Stimulated activated naive B cell treated with anti-CD40 and anti-IgM and Interleukin-4, amounts not matched to agents 10 μg/mL and 1 μg/mL and 100 μg/mL, for 72 hours (primary cell): ENCODE measurements at regions not wholly inside any gene's neighbourhood (a gene's known extent, or its start where the extent isn't known, plus 50 kb on each side); places are given as distances from the start of the nearest gene placed in this dataset.
A peak's percentile ranks its signal among the peaks of the same experiment; 100 is the strongest.

ENCODE experiments used
- ATAC-seq, 2 donors: fragments of 150-1000 bp; cut with Tn5 transposase; replicated peaks; 2 replicates each; pipeline ENCODE4 v1.10.0; 2021; ENCODE audit warnings: moderate library complexity in 1 of 2
- DNase-seq: peaks from one replicate; pipeline ENCODE4 v3.0.0; 2021
- H3K27ac Mint-ChIP-seq: one replicate; pipeline ENCODE4 v1.8.0; 2022; ENCODE audit warnings: mild to moderate bottlenecking, mixed read lengths
- H3K27me3 Mint-ChIP-seq, 2 donors: one replicate each; pipeline ENCODE4 v1.8.0; 2022; ENCODE audit warnings: mixed read lengths in 2 of 2
- H3K36me3 Mint-ChIP-seq, 2 donors: one replicate each; pipeline ENCODE4 v1.8.0; 2022; ENCODE audit warnings: mixed read lengths in 2 of 2, mild to moderate bottlenecking in 1 of 2
- H3K4me1 Mint-ChIP-seq, 2 donors: one replicate each; pipeline ENCODE4 v1.8.0; 2022; ENCODE audit warnings: mixed read lengths in 2 of 2, mild to moderate bottlenecking in 1 of 2
- H3K4me3 Mint-ChIP-seq, 2 donors: one replicate each; pipeline ENCODE4 v1.8.0; 2022; ENCODE audit warnings: mild to moderate bottlenecking in 2 of 2, mixed read lengths in 2 of 2, moderate library complexity in 1 of 2
- H3K9me3 Mint-ChIP-seq, 2 donors: one replicate each; pipeline ENCODE4 v1.8.0; 2022; ENCODE audit warnings: mixed read lengths in 2 of 2, mild to moderate bottlenecking in 1 of 2

DNA sequence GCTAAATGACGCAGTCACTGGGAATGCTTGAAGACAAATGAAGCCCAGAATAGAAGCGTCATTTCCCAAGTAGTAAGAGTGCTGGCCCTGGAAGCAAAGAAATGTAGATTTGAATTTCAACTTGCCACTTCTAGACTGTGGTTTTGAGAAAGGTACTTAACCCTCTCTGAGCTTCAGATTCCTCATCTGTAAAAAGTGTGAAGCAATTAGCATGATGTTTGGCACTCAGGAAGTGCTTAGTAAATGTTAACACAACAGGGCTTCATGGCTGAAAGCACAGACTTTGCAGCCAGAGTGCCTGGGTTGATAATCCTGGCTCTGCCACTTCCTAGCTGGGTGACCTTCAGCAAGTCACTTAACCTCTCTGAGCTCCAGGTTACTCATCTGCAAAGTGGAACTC, 147.4 kb upstream of the RPS6KA3 start:
- no peak overlapping the region for H3K4me3 Mint-ChIP-seq
- H3K36me3 Mint-ChIP-seq, result peaks cover 0 to 2% of the 10 kb centered on the region in 2 donors
- no peak for DNase-seq
- no peaks in the 10 kb centered on the region for H3K9me3 Mint-ChIP-seq
- peaks cover 23 to 24% of the 10 kb centered on the region in 2 donors for H3K4me1 Mint-ChIP-seq
- no peaks in the 10 kb centered on the region for H3K27me3 Mint-ChIP-seq
- H3K27ac Mint-ChIP-seq, result no peak overlapping the region
- ATAC-seq, result peak; percentile 39 to 50

DNA sequence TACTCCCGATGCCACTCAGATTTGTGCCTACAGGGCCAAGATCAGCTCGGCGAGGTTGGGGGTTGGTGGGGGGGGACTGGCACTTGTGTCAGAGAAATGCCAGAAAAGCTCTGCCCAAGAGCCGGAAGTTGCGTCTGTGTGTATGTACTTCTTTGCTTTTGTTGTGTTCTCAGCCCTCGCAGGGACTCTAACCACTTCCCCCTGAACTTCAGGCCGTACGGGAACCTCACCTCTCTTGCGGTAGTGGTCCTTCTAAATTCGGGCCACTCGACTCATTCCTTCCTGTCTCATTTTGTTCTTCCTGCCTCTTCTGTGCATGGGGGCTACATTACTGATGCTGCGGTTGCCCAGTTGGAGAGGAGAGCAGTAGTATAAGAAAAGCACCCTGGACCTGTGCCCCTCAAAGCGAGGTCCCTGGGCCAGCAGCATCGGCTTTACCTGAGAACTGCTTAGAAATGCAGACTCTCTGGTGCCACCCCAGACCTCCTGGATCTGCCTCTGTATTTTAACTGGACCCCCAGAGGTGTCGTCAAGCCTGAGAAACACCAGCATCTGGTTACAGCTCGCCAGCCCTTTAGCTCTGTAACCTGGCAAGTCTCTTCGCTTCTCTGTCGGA, 146.3 kb upstream of the RPS6KA3 start:
- H3K9me3 Mint-ChIP-seq, result no peaks in the 10 kb centered on the region
- DNase-seq (peak; percentile 28), ATAC-seq (peak; percentile 92 to 93)
- no peaks in the 10 kb centered on the region for H3K27me3 Mint-ChIP-seq
- H3K4me3 Mint-ChIP-seq, result peak overlapping the region; percentile 27 to 80
- peak overlapping the region; percentile 70 for H3K27ac Mint-ChIP-seq
- H3K4me1 Mint-ChIP-seq, result peaks cover 13 to 15% of the 10 kb centered on the region in 2 donors
- H3K36me3 Mint-ChIP-seq, result peaks cover 0 to 2% of the 10 kb centered on the region in 2 donors

DNA sequence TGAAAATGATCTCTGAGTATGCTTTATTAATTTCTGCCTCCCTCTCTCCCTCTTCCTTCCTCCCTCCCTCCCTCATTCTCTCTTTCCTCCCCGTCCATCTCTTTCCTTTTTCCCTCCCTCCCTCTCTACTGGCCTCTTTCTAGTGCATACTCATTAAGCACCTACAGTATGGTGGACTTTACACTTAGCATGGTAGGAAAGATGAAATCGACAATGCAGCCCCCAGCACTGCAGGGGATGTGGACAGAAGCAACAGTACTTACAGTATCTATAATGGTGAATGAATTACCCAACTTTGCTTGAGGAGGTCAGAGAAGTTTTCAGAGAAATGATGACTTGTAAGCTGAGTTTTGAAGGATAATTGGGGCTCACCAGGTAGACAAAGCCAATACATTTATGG, 143.8 kb upstream of the RPS6KA3 start:
- no peak overlapping the region for H3K4me3 Mint-ChIP-seq
- no peaks in the 10 kb centered on the region for H3K9me3 Mint-ChIP-seq
- H3K4me1 Mint-ChIP-seq, result peaks cover 12 to 15% of the 10 kb centered on the region in 2 donors
- H3K36me3 Mint-ChIP-seq, result peaks cover 0 to 2% of the 10 kb centered on the region in 2 donors
- no peak for DNase-seq
- no peak overlapping the region for H3K27ac Mint-ChIP-seq
- no peak for ATAC-seq
- no peaks in the 10 kb centered on the region for H3K27me3 Mint-ChIP-seq

DNA sequence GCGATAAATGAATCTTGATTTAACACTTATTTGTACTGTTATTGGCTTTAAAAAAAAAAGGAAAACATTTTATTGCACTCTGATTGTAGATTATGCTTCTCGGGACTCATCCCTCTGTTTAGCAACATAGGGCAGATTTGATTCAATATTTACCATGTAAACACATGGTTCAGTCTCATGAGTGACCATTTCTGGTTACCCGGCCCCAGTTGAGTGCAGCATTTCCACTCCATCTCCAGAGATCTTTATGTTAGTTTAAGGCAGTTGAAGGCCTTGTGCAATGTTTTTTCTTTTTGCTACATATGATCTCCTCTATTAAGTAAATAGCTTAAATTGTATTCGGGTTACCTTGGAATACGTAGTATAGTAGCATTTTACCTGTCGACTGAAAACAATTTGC, 143.3 kb upstream of the RPS6KA3 start:
- H3K36me3 Mint-ChIP-seq, result peaks cover 0 to 2% of the 10 kb centered on the region in 2 donors
- no peak overlapping the region for H3K27ac Mint-ChIP-seq
- H3K27me3 Mint-ChIP-seq, result no peaks in the 10 kb centered on the region
- H3K9me3 Mint-ChIP-seq, result no peaks in the 10 kb centered on the region
- DNase-seq, result no peak
- H3K4me1 Mint-ChIP-seq, result peaks cover 12 to 15% of the 10 kb centered on the region in 2 donors
- H3K4me3 Mint-ChIP-seq, result no peak overlapping the region
- ATAC-seq, result no peak

DNA sequence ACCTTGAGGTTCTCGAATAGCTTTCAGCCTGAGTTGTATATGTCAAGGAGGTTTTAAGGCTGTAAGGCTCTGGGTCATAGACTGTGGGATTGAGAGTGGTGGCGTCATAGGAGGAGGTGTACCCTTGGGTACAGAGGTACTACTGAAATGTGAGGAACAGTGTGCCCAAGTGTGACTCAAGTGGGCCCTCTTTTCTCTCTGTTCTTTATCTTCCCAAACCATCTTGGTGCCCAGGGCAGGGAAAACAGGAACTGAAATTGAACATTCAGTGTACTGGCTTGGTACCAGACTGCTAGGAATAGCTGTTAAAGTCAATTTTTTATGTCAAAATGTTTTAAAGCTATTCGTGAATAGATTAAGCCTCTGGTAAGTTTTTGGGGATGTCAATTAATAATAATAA, 136.2 kb upstream of the RPS6KA3 start:
- no peaks in the 10 kb centered on the region for H3K27me3 Mint-ChIP-seq
- H3K4me1 Mint-ChIP-seq, result peaks cover 3 to 5% of the 10 kb centered on the region in 2 donors
- no peaks in the 10 kb centered on the region for H3K36me3 Mint-ChIP-seq
- no peak overlapping the region for H3K4me3 Mint-ChIP-seq
- no peak overlapping the region for H3K27ac Mint-ChIP-seq
- DNase-seq, result no peak
- peak in 1 of 2 donors; percentile 16 for ATAC-seq
- H3K9me3 Mint-ChIP-seq, result no peaks in the 10 kb centered on the region

DNA sequence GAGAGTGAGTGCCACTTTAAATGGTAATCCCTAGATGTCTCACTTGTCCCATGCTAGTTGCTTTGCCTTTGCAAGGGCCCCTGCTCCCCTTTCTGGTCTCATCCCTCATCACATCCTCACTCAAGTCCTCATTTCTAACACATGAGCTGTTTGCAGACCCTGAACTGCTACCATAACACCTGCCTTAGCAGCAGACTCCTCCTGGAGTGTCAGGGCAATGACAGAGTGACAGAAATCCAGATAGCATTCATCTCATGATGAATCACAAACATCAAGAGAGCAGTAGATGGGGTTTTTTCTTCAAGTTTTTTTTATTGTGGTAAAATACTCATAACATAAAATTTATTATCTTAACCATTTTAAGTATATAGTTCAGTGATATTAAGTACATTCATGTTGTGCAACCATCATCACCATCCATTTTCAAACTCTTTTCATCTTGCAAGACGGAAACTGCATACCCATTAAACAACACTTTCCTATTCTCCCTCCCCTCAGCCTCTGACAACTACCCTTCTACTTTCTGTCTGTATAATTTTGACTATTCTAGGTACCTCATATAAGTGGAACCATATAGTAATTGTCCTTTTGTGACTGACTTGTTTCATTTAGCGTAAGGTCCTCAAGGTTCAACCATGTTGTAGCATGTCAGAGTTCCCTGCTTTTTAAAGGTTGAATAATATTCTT, 133.2 kb upstream of the RPS6KA3 start:
- ATAC-seq (no peak), DNase-seq (no peak)
- Mint-ChIP-seq H3K36me3 (no peaks in the 10 kb centered on the region), H3K9me3 (no peaks in the 10 kb centered on the region), H3K27me3 (no peaks in the 10 kb centered on the region), H3K4me1 (peaks cover 8 to 12% of the 10 kb centered on the region in 2 donors), H3K4me3 (no peak overlapping the region), H3K27ac (no peak overlapping the region)

DNA sequence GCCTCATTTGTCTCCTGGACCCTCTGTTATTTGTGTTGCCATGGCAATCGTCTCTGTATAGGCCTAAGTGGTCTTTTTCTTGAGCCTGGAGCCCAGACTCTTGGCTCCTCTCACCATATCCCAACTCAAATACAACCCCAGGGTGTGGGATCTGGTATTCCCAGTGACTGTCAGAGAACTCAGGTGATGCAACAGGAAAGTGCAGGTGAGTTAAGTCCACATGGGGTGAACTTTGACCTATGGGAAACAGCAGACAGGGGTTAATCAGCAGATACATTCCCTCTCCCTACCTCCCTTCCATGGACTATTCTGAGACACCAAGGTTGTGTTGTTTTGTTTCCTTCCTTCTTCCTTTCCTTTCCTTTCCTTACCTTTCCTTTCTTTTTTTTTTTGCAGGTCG, 130.9 kb upstream of the RPS6KA3 start:
- Mint-ChIP-seq H3K27ac (no peak overlapping the region), H3K4me3 (no peak overlapping the region), H3K9me3 (no peaks in the 10 kb centered on the region), H3K4me1 (peaks cover 8 to 16% of the 10 kb centered on the region in 2 donors), H3K27me3 (no peaks in the 10 kb centered on the region), H3K36me3 (no peaks in the 10 kb centered on the region)
- ATAC-seq (no peak), DNase-seq (no peak)

DNA sequence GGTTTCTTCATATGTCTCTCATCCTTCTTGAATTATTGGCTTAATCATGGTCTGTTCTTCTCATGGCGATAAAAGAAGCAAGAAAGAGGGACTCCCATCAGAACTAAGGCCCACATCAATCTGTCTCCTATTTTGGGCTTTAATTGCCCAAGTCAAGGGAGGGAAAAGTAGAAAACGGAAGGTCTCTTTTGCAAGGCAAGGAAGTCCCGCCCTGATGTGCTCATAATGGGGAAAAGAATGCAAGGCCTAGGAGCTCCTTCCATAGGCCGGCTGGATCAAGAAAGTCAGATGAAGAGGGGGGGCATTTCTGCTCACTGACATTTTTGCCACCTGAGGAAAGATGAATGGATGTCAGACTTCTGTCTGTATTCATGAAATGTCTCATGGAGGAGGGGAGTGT, 127.7 kb upstream of the RPS6KA3 start:
- ATAC-seq (no peak), DNase-seq (no peak)
- H3K27me3 Mint-ChIP-seq, result no peaks in the 10 kb centered on the region
- H3K4me3 Mint-ChIP-seq, result peak overlapping the region in 1 of 2 donors; percentile 25
- H3K4me1 Mint-ChIP-seq, result peaks cover 8 to 15% of the 10 kb centered on the region in 2 donors
- H3K36me3 Mint-ChIP-seq, result no peaks in the 10 kb centered on the region
- H3K27ac Mint-ChIP-seq, result no peak overlapping the region
- peaks cover 0 to under 1% of the 10 kb centered on the region in 2 donors for H3K9me3 Mint-ChIP-seq

DNA sequence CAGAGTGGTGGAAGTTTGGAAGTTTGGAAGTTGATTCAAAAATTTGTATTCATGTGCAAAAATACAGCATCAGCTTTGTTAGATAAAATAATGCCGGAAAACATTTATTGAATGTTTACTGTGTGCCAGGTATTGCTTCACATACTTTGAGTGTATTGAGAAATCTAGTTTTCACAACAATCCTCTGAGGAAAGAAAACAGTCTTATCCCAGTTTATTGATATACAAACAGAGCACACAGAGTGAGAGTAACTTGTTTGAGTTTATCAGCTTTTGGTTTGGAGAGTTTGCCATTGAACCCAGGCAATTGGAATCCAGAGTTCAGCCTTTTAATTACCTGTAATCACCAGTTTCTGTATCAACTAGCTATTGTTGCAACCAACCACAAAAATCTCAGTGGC, 127.2 kb upstream of the RPS6KA3 start:
- no peak for DNase-seq
- no peaks in the 10 kb centered on the region for H3K27me3 Mint-ChIP-seq
- H3K36me3 Mint-ChIP-seq, result no peaks in the 10 kb centered on the region
- H3K4me1 Mint-ChIP-seq, result peaks cover 8 to 15% of the 10 kb centered on the region in 2 donors
- H3K27ac Mint-ChIP-seq, result no peak overlapping the region
- H3K9me3 Mint-ChIP-seq, result peaks cover 0 to 3% of the 10 kb centered on the region in 2 donors
- ATAC-seq, result no peak
- H3K4me3 Mint-ChIP-seq, result no peak overlapping the region

DNA sequence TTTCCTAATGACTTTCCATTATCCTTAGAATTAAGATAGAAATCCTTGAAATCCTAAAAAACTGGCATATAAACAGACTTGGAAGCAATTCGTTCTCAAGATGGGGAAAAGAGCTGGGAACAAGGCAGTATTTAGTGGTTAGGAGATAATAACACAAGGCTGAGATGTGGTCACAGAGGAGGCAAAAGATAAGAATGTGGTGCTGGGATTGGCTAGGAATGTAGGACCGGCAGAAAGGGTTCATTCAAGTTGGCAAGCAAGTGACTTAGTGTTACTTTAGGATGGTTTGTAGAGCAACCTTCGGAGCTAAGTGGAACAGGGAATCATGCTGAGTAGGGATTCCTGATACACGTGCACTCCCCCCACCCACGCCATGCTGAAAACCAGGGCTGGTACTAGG, 121.9 kb upstream of the RPS6KA3 start:
- no peak for ATAC-seq
- no peak for DNase-seq
- Mint-ChIP-seq H3K27ac (no peak overlapping the region), H3K36me3 (no peaks in the 10 kb centered on the region), H3K4me3 (no peak overlapping the region), H3K27me3 (peaks cover 0 to 5% of the 10 kb centered on the region in 2 donors), H3K9me3 (peaks cover 0 to 3% of the 10 kb centered on the region in 2 donors), H3K4me1 (no peaks in the 10 kb centered on the region)

DNA sequence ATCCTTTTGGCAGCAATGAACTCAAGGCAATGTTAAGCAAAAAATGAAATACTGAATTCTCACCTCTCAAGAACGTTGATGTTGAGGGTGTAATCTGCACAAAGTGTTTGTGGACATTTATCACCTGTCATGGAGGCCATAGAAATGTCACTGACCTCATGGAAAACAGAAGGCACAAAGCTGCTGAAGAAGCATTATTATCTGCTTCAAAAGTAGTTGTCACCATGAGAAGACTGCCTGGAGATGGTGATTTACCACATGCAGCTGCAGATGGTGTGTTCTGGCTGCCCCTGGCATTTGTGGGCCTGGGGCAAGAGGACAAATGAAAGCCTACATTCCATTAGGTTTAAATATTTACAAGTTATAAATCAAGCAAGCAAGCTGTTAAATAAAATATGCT, 116.8 kb upstream of the RPS6KA3 start:
- no peaks in the 10 kb centered on the region for H3K9me3 Mint-ChIP-seq
- H3K36me3 Mint-ChIP-seq, result no peaks in the 10 kb centered on the region
- H3K4me3 Mint-ChIP-seq, result no peak overlapping the region
- peaks cover 0 to 5% of the 10 kb centered on the region in 2 donors for H3K27me3 Mint-ChIP-seq
- H3K27ac Mint-ChIP-seq, result no peak overlapping the region
- DNase-seq, result no peak
- ATAC-seq, result no peak
- peaks cover 3 to 6% of the 10 kb centered on the region in 2 donors for H3K4me1 Mint-ChIP-seq

DNA sequence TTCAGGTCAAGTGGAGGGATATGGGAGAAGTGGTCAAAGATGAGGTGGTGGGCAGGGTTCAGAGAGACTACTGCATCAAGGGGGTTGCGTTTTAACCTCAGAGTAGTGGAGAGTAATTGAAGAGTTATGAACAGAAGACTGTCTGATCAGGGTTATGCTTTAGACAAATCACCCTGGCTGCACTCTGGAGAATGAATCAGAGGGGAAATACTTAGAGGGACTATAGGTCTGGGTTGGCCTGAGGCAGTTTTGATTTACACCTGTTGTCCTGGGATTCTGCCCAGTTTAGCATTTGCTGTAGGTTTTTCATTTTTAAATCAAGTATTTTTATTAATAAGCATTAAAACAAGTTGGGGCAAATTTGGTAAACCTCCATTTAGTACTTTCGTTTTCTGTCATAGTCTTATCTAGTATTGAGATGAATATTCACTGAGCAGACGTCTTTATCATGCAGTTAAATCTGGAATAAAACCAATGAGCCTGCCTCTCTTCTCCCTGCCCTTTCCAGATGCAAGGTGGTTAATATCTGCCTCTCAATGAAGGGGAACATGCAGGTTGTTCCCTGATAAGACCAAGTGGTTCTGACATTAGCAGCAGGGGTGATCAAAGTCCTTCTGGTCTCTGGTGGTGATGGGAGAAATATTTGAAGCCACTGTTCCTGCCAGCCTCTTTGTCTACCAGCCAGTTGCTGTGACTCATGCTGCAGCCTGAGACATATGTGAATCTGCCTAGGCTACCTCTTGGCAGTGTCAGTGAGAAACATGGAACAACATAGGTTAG, 116.0 kb upstream of the RPS6KA3 start:
- H3K27ac Mint-ChIP-seq, result no peak overlapping the region

DNA sequence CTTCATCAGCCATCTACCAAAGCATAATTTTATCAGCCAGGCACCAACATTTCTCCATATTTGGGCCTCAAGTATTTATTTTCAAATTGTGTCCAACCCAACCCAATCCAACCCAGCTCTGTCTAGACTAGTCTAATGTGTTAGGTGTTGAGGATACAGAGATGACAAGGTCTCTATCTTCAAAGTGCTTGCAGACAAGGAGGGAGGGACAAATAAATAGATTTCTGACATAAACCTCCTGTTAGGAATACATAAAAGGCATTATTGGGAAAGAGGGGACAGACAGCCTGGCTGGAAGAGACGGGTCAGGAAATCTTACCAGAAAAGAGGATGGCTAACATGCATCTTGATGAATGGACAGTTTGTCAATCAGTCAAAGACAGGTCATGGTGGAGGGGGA, 115.4 kb upstream of the RPS6KA3 start:
- ATAC-seq, result no peak
- no peak for DNase-seq
- H3K9me3 Mint-ChIP-seq, result no peaks in the 10 kb centered on the region
- peaks cover 5 to 6% of the 10 kb centered on the region in 2 donors for H3K4me1 Mint-ChIP-seq
- H3K36me3 Mint-ChIP-seq, result no peaks in the 10 kb centered on the region
- no peaks in the 10 kb centered on the region for H3K27me3 Mint-ChIP-seq
- no peak overlapping the region for H3K4me3 Mint-ChIP-seq
- H3K27ac Mint-ChIP-seq, result no peak overlapping the region

More for the DNA sequence above, 116.0 kb upstream of the RPS6KA3 start:
- DNase-seq (no peak), ATAC-seq (peak; percentile 31 to 60)
- no peak overlapping the region for H3K4me3 Mint-ChIP-seq
- H3K36me3 Mint-ChIP-seq, result no peaks in the 10 kb centered on the region
- H3K27me3 Mint-ChIP-seq, result no peaks in the 10 kb centered on the region
- H3K9me3 Mint-ChIP-seq, result no peaks in the 10 kb centered on the region
- peaks cover 5 to 6% of the 10 kb centered on the region in 2 donors for H3K4me1 Mint-ChIP-seq

DNA sequence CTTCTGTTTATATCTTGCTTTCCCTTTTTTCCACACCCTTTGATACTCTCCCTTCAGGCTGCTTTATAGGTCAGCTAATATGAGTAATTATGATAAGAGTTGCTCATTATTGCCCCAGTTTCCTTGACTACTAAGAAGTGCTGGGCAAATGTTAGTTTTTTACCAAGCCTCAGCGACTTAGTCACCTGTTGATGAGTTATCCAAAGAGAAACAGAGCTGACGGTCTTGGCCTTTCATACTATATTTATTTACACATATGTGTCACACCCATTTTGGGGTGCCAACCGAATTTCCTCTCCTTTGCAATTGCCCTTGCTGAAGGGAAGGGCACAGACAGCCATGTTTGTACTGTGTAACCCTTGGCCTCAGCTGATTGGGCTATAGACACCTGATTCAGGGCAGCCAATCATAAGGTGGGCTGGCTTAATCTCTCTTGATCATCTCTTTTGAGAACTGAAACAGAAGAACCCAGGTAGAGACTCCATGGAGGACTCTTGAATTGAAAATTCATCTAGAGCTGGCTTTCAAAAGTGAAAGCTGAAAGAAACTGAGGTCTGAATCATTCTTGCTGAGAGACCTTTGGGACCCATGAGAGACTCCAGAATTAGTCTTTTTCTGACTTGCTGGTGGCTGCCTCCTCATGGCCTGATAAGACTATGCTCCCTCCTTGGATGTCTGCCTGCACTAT, 111.7 kb upstream of the RPS6KA3 start:
- no peaks in the 10 kb centered on the region for H3K36me3 Mint-ChIP-seq
- ATAC-seq, result peak; percentile 70 to 72
- peaks cover 11 to 15% of the 10 kb centered on the region in 2 donors for H3K4me1 Mint-ChIP-seq
- no peak for DNase-seq
- H3K27me3 Mint-ChIP-seq, result no peaks in the 10 kb centered on the region
- H3K4me3 Mint-ChIP-seq, result no peak overlapping the region
- no peaks in the 10 kb centered on the region for H3K9me3 Mint-ChIP-seq
- no peak overlapping the region for H3K27ac Mint-ChIP-seq
